ENCODE measurements at regions not wholly inside any gene's neighbourhood (a gene's known extent, or its start where the extent isn't known, plus 50 kb on each side); places are given as distances from the start of the nearest gene placed in this dataset.

DNA sequence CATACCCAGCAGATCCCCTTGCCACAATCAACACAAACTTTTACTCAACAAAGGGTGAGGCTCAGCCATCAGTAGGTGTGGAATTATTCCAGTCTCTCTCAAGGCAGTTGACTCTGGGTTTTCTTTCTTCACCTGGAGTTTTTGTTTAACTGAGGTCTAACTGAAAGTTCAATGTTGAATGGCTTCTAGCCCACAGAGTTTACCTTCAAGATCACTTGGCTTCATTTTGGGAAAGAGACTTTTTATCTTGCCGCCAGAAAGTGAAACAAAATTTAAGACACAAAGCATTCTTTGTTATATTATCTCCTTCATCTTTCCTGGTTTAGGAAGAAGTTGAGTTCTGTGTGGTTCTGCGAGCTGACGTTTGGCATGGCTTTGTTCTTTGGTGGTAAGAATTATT is 83.8 kb upstream of the RASGEF1B start:
- TF ChIP-seq HDAC2 (IDR thresholded peaks at IDR 0.05; ENCODE audit: borderline replicate concordance in 1 of 2, low read depth in 2 of 2, low read length in 2 of 2): no peak
- TF ChIP-seq RFX5 (IDR thresholded peaks at IDR 0.05; ENCODE audit: borderline replicate concordance, low read depth, low read length): no peak

All from H1 (cell line).